ENCODE measurements at regions not wholly inside any gene's neighbourhood (a gene's known extent, or its start where the extent isn't known, plus 50 kb on each side); places are given as distances from the start of the nearest gene placed in this dataset.

DNA sequence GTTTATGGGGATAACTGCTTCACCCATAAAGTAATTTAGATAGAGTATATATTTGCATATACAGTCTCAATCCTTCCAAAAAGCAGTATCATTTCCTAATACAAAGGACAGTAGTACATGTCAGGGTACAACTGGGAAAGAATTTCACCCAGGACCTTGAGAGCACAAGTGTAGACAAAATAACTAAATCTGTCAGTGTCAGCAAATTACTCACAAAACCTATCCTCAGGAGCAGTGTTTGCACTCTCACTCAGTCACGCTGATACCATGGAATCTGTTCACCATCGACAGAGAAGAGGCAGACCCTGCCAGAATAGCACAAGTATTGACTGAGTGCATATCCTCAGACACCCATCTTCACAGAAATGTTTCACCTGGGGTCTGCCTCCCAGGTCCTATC, 554.7 kb upstream of the PHF14 start:
- H3K9me3 ChIP-seq (ENCODE audit: control insufficient read depth, low read depth, low read length) = no peaks in the 10 kb centered on the region
- H3K4me2 ChIP-seq (ENCODE audit: insufficient read depth, insufficient read length, low read length) = no peak overlapping the region
- H2BK12ac ChIP-seq (ENCODE audit: insufficient read length, low read depth, low read length) = no peak overlapping the region
- Mint-ChIP-seq H3K4me1 (peaks cover 6 to 10% of the 10 kb centered on the region in 2 experiments; a peak in 3 of 4 replicates), H3K36me3 (ENCODE audit: insufficient read depth in 1 of 3, low read depth in 3 of 3) (no peaks in the 10 kb centered on the region), H3K9me3 (no peaks in the 10 kb centered on the region), H3K4me3 (no peak overlapping the region), H3K27me3 (ENCODE audit: low read depth) (no peaks in the 10 kb centered on the region), H3K27ac (no peak overlapping the region)
- no peaks in the 10 kb centered on the region for H4K20me1 ChIP-seq (ENCODE audit: control insufficient read depth, insufficient read depth, insufficient read length)
- H2BK5ac ChIP-seq (ENCODE audit: insufficient read length, low read length) = no peak overlapping the region
- no peaks in the 10 kb centered on the region for H3K79me2 ChIP-seq (ENCODE audit: insufficient read depth, low read length)
- H4K5ac ChIP-seq (ENCODE audit: insufficient read length, low read depth, low read length) = no peak overlapping the region
- no CpG with 5 or more reads among the region's 2 CpGs for WGBS (ENCODE audit: extremely low coverage, insufficient read length, low lambda C conversion rate)
- no peak overlapping the region for H2AFZ ChIP-seq (ENCODE audit: low read length)
- H2AK5ac ChIP-seq (ENCODE audit: insufficient read length, low read length) = no peak overlapping the region
- H2BK15ac ChIP-seq (ENCODE audit: low read depth, low read length) = no peak overlapping the region
- no peaks in the 10 kb centered on the region for H3K27me3 ChIP-seq (ENCODE audit: insufficient read depth, low read length)
- no peak overlapping the region for H4K91ac ChIP-seq (ENCODE audit: insufficient read length, low read depth, low read length)
- no peaks in the 10 kb centered on the region; the same call in 1 of the 2 replicates for H3K4me1 ChIP-seq (ENCODE audit: insufficient read depth, low read length)
- no peak for DNase-seq
- no peak overlapping the region for H3K27ac ChIP-seq (ENCODE audit: insufficient read length, low read depth, low read length)
- no peak overlapping the region for H4K8ac ChIP-seq (replicated peaks; ENCODE audit: insufficient read length, low read depth, low read length)
- no peaks in the 10 kb centered on the region for H3K79me1 ChIP-seq (ENCODE audit: insufficient read depth, low read depth, low read length, poor library complexity, severe bottlenecking)
- H2BK120ac ChIP-seq (ENCODE audit: low read depth, low read length, poor library complexity, severe bottlenecking) = no peak overlapping the region
- no peak overlapping the region for H3K9ac ChIP-seq (ENCODE audit: extremely low read depth, insufficient read length, low read length)
- no peak overlapping the region for H3K18ac ChIP-seq (ENCODE audit: insufficient read length, low read depth, low read length)
- TF ChIP-seq, protein P1, sequence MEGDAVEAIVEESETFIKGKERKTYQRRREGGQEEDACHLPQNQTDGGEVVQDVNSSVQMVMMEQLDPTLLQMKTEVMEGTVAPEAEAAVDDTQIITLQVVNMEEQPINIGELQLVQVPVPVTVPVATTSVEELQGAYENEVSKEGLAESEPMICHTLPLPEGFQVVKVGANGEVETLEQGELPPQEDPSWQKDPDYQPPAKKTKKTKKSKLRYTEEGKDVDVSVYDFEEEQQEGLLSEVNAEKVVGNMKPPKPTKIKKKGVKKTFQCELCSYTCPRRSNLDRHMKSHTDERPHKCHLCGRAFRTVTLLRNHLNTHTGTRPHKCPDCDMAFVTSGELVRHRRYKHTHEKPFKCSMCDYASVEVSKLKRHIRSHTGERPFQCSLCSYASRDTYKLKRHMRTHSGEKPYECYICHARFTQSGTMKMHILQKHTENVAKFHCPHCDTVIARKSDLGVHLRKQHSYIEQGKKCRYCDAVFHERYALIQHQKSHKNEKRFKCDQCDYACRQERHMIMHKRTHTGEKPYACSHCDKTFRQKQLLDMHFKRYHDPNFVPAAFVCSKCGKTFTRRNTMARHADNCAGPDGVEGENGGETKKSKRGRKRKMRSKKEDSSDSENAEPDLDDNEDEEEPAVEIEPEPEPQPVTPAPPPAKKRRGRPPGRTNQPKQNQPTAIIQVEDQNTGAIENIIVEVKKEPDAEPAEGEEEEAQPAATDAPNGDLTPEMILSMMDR (conservative IDR thresholded peaks at IDR 0.05) = no peak
- H2BK20ac ChIP-seq (ENCODE audit: low read depth, low read length, poor library complexity, severe bottlenecking) = no peak overlapping the region
- H3K14ac ChIP-seq (ENCODE audit: insufficient read depth, low read length) = no peak overlapping the region
- no peaks in the 10 kb centered on the region for H3K23me2 ChIP-seq (ENCODE audit: insufficient read length, low read depth, low read length, poor library complexity, severe bottlenecking)
- H3K4ac ChIP-seq (ENCODE audit: low read depth, low read length) = no peak overlapping the region
- no peak overlapping the region for H3K23ac ChIP-seq (ENCODE audit: insufficient read length, low read depth, low read length)
- H3T11ph ChIP-seq (ENCODE audit: low read length) = no peak overlapping the region
- H3K56ac ChIP-seq (ENCODE audit: insufficient read length, low read depth, low read length) = no peak overlapping the region

Measured in H9 (cell line).